ENCODE measurements at regions not wholly inside any gene's neighbourhood (a gene's known extent, or its start where the extent isn't known, plus 50 kb on each side); places are given as distances from the start of the nearest gene placed in this dataset.

DNA sequence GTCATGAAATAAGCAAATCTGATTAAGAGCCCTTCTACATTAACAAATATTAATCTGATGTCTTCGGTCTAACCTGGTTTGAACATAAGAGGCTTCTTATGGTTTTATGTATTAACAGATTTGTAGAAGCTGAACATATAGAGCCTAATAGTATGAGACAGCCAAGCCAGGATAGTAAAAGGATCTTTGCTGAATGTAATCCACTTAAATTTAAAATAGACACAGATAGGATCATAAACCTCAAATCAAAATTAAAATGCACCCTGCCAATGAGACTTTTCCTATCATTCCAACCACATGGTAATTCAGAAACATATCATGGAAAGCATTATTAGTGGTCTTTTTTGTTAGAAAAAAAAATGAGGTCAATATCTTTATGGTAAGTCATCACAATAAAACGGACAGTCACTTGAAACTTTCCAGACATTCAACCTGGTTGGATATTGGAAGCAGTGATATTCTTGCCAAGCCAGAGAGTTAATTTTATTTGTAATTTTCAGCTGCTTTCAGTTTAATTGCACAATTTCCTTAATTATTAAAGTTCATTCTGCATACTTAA is 606.9 kb upstream of the SALL1 start (continued):
- no peak for TF ChIP-seq ZNF382 (CRISPR knock-in tag; IDR thresholded peaks at IDR 0.05; ENCODE audit: borderline replicate concordance)

DNA sequence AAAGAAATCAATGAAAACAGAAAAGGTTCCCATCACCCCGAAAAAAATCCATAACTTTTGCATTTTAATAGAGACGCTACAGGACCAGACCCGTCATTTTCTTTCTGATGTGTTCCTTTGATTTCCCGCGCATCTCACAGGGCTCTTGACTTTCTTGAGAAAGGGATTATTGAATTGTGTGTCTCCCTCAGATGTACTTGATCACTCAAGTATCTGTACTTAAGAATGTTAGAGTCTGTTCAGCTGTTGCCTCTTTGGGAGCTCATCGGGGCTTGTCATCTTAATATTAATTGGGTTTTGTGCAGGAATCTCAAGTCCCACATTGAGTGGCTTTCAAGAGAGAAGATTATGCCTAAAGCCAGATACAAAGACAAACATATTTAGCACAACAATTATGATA is 606.4 kb upstream of the SALL1 start:
- CTCF ChIA-PET (ENCODE audit: low intra/inter-chr PET ratio, low total read pairs): no interaction called here

More for the DNA sequence above, 606.4 kb upstream of the SALL1 start:
- BruUV-seq (replicated peaks): no TSS peak
- ATAC-seq (no peak), FAIRE-seq (no peak), DNase-seq (ENCODE audit: low spot score) (no peak)
- H3K36me3 ChIP-seq (replicated peaks in 1 of 2; ENCODE audit: control insufficient read depth in 1 of 2, insufficient read depth in 2 of 2, low read length in 2 of 2): no peaks in the 10 kb centered on the region
- intact Hi-C loops (cut with micrococcal nuclease; ENCODE audit: unreplicated experiment) (no loop called here), in situ Hi-C loops (cut with HindIII; ENCODE audit: extremely low pct_ligation_motif_present, low pct_unique_long_range_greater_than_20kb) (loop anchor here (25.0 kb wide), 1 partner anchor 870 kb away; no protein-coding TSS in a partner anchor)
- no peaks in the 10 kb centered on the region for H4K20me1 ChIP-seq (ENCODE audit: insufficient read depth, low read length)
- H3K79me2 ChIP-seq (ENCODE audit: insufficient read depth, low read length): no peaks in the 10 kb centered on the region
- H2AFZ ChIP-seq (ENCODE audit: low read length): no peak overlapping the region
- H3K9ac ChIP-seq (ENCODE audit: insufficient read depth, low read depth, low read length): no peak overlapping the region
- H3K9me3 ChIP-seq (ENCODE audit: low read length): no peaks in the 10 kb centered on the region
- no peak overlapping the region for H3K4me3 ChIP-seq (replicated peaks in 1 of 3; ENCODE audit: insufficient read depth in 1 of 3, low read depth in 2 of 3, low read length in 3 of 3)
- H3K4me2 ChIP-seq (ENCODE audit: low read depth, low read length): no peak overlapping the region
- H3K4me1 ChIP-seq (ENCODE audit: insufficient read depth, low read length): no peaks in the 10 kb centered on the region
- 81% methylated on average over 6 of the region's 6 CpGs for WGBS (ENCODE audit: low lambda C conversion rate)
- POLR2A ChIA-PET: no interaction called here
- no peak overlapping the region for H3K27ac ChIP-seq (ENCODE audit: extremely low read length, insufficient read depth, low read length)
- TF ChIP-seq ZMYM2 (CRISPR knock-in tag; IDR thresholded peaks at IDR 0.05) (no peak), ARID2 (CRISPR knock-in tag; IDR thresholded peaks at IDR 0.05; ENCODE audit: borderline replicate concordance) (no peak), GATA4 (IDR thresholded peaks at IDR 0.05; ENCODE audit: borderline replicate concordance, low read depth) (no peak), PPARG (CRISPR knock-in tag; conservative IDR thresholded peaks at IDR 0.05) (no peak), NCOA5 (CRISPR knock-in tag; IDR thresholded peaks at IDR 0.05) (no peak), PHF8 (CRISPR knock-in tag; IDR thresholded peaks at IDR 0.05) (no peak), NR2F6 (IDR thresholded peaks at IDR 0.05) (no peak), NR2F6 (CRISPR knock-in tag; IDR thresholded peaks at IDR 0.05) (no peak), MAF1 (CRISPR knock-in tag; IDR thresholded peaks at IDR 0.05; ENCODE audit: borderline replicate concordance) (no peak), U2AF2 (IDR thresholded peaks at IDR 0.05; ENCODE audit: low read depth, low read length) (no peak), TBL1XR1 (IDR thresholded peaks at IDR 0.05; ENCODE audit: borderline replicate concordance, low read length, partially characterized antibody) (no peak), SIN3A (IDR thresholded peaks at IDR 0.05; ENCODE audit: borderline replicate concordance, low read depth, low read length) (no peak), MAZ (IDR thresholded peaks at IDR 0.05; ENCODE audit: borderline replicate concordance, low read depth, low read length) (no peak), MAZ (CRISPR knock-in tag; IDR thresholded peaks at IDR 0.05; ENCODE audit: low read depth) (no peak), BCL6 (CRISPR knock-in tag; IDR thresholded peaks at IDR 0.05) (no peak), ZNF724P (CRISPR knock-in tag; IDR thresholded peaks at IDR 0.05; ENCODE audit: borderline replicate concordance) (no peak), PAXIP1 (CRISPR knock-in tag; conservative IDR thresholded peaks at IDR 0.05) (no peak), TMF1 (CRISPR knock-in tag; IDR thresholded peaks at IDR 0.05; ENCODE audit: low read depth) (no peak), ZNF205 (CRISPR knock-in tag; IDR thresholded peaks at IDR 0.05) (no peak), SRSF4 (IDR thresholded peaks at IDR 0.05; ENCODE audit: low read depth, low read length, poor library complexity, severe bottlenecking) (no peak), NKX3-1 (CRISPR knock-in tag; IDR thresholded peaks at IDR 0.05) (no peak)
- TF ChIP-seq, protein P1, sequence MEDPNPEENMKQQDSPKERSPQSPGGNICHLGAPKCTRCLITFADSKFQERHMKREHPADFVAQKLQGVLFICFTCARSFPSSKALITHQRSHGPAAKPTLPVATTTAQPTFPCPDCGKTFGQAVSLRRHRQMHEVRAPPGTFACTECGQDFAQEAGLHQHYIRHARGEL (CRISPR knock-in tag; IDR thresholded peaks at IDR 0.05): no peak
- peaks cover 0 to 7% of the 10 kb centered on the region in 2 experiments; a peak in 2 of 5 replicates for H3K27me3 ChIP-seq (ENCODE audit: control insufficient read depth in 1 of 2, insufficient read depth in 2 of 2, low read length in 2 of 2)
